RWPE2 (cell line): ENCODE measurements at regions not wholly inside any gene's neighbourhood (a gene's known extent, or its start where the extent isn't known, plus 50 kb on each side); places are given as distances from the start of the nearest gene placed in this dataset.
A peak's percentile ranks its signal among the peaks of the same experiment; 100 is the strongest.

Experiments
- ATAC-seq: fragments of 200-7000 bp; cut with Tn5 transposase; 3 replicates; pipeline ENCODE4 v1.9.1; 2021; ENCODE audit warnings: low read depth
- DNase-seq: peaks from one replicate; pipeline ENCODE4 v3.0.0-alpha.2; 2020; ENCODE audit warnings: low spot score
- H3K27ac ChIP-seq: fragments of 450-650 bp; 2 replicates; pipeline ENCODE4 v1.5.1; 2017; ENCODE audit warnings: mild to moderate bottlenecking; ENCODE audit not compliant: poor library complexity, severe bottlenecking
- H3K27me3 ChIP-seq: fragments of 250-450 bp; sonication (Bioruptor Pico); 2 replicates; pipeline ENCODE4 v1.5.1; 2021; ENCODE audit warnings: mild to moderate bottlenecking, moderate library complexity; ENCODE audit not compliant: insufficient read depth, poor library complexity, severe bottlenecking
- H3K36me3 ChIP-seq: fragments of 250-450 bp; sonication (Bioruptor Pico); 2 replicates; pipeline ENCODE4 v1.5.1; 2020; ENCODE audit warnings: low read depth, mild to moderate bottlenecking, moderate library complexity
- H3K4me1 ChIP-seq: fragments of 250-450 bp; sonication (Bioruptor Pico); 2 replicates; pipeline ENCODE4 v1.5.1; 2021; ENCODE audit warnings: mild to moderate bottlenecking, moderate library complexity; ENCODE audit not compliant: insufficient read depth, poor library complexity, severe bottlenecking
- H3K4me3 ChIP-seq: fragments of 250-450 bp; sonication (Bioruptor Pico); 2 replicates; pipeline ENCODE4 v1.5.1; 2021; ENCODE audit warnings: mild to moderate bottlenecking, moderate library complexity; ENCODE audit not compliant: severe bottlenecking
- H3K9me3 ChIP-seq: fragments of 250-450 bp; sonication (Bioruptor Pico); 2 replicates; pipeline ENCODE4 v1.5.1; 2021; ENCODE audit warnings: mild to moderate bottlenecking, moderate library complexity; ENCODE audit not compliant: severe bottlenecking
- TF ChIP-seq, protein P1 (sequence below): fragments of 450-650 bp; IDR thresholded peaks from one replicate; pipeline ENCODE4 v1.5.1; 2017; ENCODE audit warnings: mild to moderate bottlenecking, moderate library complexity; ENCODE audit not compliant: poor library complexity, severe bottlenecking

DNA sequence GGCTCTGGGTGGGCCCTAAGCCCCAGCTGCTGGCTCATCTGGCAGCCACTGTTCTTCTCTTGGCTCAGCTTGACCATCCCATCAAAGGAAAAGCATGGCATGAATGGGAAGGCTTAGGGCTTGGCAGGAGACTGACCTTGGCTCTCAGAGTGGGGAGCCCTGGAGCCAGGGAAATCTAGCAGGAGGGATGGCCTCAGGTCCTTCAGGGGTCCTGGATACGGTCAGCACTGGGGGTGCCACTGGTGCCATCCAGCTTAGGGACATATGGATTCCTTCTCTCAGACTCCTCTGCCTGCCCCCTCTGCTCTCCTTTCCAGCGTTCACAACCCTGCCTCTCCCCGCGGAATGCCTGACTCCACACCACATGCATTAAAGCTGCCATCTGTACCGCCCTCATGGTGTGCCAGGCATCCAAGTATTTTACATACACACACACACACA is 165.5 kb upstream of the HAAO start:
- H3K27ac ChIP-seq, result peak overlapping the region; percentile 18
- no peaks in the 10 kb centered on the region for H3K27me3 ChIP-seq
- TF ChIP-seq, protein P1, sequence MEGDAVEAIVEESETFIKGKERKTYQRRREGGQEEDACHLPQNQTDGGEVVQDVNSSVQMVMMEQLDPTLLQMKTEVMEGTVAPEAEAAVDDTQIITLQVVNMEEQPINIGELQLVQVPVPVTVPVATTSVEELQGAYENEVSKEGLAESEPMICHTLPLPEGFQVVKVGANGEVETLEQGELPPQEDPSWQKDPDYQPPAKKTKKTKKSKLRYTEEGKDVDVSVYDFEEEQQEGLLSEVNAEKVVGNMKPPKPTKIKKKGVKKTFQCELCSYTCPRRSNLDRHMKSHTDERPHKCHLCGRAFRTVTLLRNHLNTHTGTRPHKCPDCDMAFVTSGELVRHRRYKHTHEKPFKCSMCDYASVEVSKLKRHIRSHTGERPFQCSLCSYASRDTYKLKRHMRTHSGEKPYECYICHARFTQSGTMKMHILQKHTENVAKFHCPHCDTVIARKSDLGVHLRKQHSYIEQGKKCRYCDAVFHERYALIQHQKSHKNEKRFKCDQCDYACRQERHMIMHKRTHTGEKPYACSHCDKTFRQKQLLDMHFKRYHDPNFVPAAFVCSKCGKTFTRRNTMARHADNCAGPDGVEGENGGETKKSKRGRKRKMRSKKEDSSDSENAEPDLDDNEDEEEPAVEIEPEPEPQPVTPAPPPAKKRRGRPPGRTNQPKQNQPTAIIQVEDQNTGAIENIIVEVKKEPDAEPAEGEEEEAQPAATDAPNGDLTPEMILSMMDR, result no peak
- H3K4me1 ChIP-seq, result peaks cover 12% of the 10 kb centered on the region
- H3K36me3 ChIP-seq, result no peaks in the 10 kb centered on the region
- no peak for DNase-seq
- H3K4me3 ChIP-seq, result no peak overlapping the region
- no peaks in the 10 kb centered on the region for H3K9me3 ChIP-seq
- ATAC-seq, result no peak

DNA sequence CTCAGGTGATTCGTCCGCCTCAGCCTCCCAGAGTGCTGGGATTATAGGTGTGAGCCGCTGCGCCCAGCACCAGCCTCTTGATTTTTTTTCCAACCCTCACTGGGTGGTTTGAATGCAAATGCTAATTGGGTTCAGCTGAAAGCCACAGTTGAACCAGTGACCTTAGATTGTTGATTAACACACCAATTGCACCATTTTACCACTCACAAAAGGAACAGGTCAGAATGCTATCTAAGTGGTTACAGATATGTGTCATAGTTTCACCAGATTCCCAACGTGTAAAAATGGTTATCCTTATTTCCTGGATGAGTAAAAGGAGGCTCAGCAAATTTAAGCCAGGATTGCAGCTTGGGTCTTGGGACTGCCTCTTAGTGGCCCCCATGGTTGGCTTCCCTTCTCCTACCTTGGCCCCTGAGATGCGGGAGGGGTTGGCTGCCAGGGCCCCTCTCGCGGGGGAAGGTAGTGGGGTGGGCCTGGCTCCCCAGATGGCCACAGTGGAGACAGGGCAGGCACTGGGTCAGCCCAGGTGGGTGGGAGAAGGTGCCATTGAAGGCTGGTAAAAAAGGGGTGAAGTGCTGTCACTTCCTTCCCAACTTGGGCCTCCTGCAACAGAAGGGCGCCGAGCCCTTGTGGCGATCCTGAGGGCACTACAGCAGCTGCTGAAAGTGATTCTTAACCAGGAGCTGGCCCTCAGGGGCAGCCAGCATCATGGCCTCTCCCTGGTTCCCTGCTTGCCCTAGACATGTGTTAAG is 164.9 kb upstream of the HAAO start:
- TF ChIP-seq, protein P1, result no peak
- ATAC-seq (peak; percentile 60; the same call in 2 of the 3 replicates), DNase-seq (no peak)
- H3K27me3 ChIP-seq, result no peaks in the 10 kb centered on the region
- no peaks in the 10 kb centered on the region for H3K9me3 ChIP-seq
- no peaks in the 10 kb centered on the region for H3K36me3 ChIP-seq
- H3K4me3 ChIP-seq, result no peak overlapping the region
- peak overlapping the region; percentile 18 for H3K27ac ChIP-seq
- H3K4me1 ChIP-seq, result peaks cover 12% of the 10 kb centered on the region

DNA sequence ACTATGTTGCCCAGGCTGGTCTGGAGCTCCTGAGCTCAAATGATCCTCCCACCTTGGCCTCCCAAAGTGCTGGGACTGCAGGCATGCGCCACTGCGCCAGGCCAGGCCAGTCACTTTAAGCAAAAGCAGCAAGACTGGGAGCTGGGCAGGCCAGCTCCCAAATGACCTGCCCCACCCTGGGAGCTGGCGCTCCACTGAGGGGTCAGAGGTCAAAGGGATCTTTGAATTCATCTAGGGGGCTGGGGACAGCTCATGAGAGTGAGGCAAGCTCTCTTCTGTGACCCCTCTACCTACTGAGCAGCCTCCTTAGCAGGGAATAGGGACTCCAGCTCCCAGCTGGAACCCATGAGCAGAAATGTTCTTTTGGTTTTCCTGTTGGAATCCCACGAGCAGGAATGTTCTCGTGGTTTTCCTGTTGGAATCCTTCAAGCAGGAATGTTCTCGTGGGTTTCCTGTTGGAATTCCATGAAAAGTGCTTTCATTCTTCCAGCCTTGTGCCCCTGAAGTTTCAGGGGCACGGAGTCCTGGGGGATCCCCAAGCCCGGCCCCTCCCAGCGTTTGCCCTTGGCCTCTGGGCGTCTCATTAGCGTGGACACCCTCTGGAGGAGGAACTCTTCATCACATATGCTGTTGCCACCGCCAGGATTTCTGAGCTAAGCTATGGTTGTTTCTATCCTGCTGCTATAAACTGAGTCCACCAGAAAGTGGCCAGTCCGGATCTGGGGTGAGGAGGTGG is 162.0 kb upstream of the HAAO start:
- TF ChIP-seq, protein P1, result no peak
- ATAC-seq, result no peak

DNA sequence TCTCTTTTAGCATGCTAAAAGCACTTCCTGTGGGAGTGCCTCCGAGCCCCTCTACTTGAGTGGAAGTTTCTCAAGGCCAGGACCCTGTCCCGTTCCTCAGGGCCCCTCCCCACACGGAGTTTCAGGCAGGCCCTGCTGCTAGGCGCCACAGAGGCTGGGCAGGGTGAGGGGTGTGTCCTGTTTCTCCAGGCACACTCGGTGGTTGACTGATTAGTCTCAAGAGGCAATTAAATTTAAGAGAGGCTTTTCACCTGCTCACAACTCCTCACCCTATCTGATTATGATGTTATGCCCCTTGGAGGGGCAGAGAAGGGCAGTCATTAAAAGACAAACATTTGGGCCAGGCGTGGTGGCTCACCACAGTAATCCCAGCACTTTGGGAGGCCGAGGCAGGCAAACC is 160.8 kb upstream of the HAAO start:
- H3K4me3 ChIP-seq, result no peak overlapping the region

More for the DNA sequence above, 162.0 kb upstream of the HAAO start:
- Histone ChIP-seq H3K27me3 (no peaks in the 10 kb centered on the region), H3K4me1 (peaks cover 26% of the 10 kb centered on the region), H3K27ac (peak overlapping the region; percentile 63), H3K36me3 (no peaks in the 10 kb centered on the region), H3K4me3 (no peak overlapping the region), H3K9me3 (no peaks in the 10 kb centered on the region)
- DNase-seq, result no peak

More for the DNA sequence above, 160.8 kb upstream of the HAAO start:
- Histone ChIP-seq H3K9me3 (no peaks in the 10 kb centered on the region), H3K4me1 (peaks cover 26% of the 10 kb centered on the region), H3K27me3 (no peaks in the 10 kb centered on the region), H3K36me3 (no peaks in the 10 kb centered on the region), H3K27ac (peak overlapping the region; percentile 63)
- ATAC-seq (no peak), DNase-seq (no peak)
- TF ChIP-seq, protein P1, result no peak
